Keratinocyte (primary cell): ENCODE measurements at regions not wholly inside any gene's neighbourhood (a gene's known extent, or its start where the extent isn't known, plus 50 kb on each side); places are given as distances from the start of the nearest gene placed in this dataset.

Source experiments
- EZH2 ChIP-seq: IDR thresholded peaks from one replicate; pipeline ENCODE4 v1.6.1; 2012; ENCODE audit warnings: inconsistent platforms, mild to moderate bottlenecking, low read length, moderate library complexity
- TF ChIP-seq, protein P1 (sequence below), 3 experiments: IDR thresholded peaks in 1 of 3; conservative IDR thresholded peaks in 1 of 3; optimal IDR thresholded peaks in 1 of 3; 2 replicates in 2 of 3; 3 replicates in 1 of 3; pipeline versions ENCODE3 to v1.5.1; 2011; ENCODE audit warnings: low read length in 3 of 3, mild to moderate bottlenecking in 3 of 3, moderate library complexity in 2 of 3, control low read depth in 1 of 3, inconsistent platforms in 1 of 3; ENCODE audit not compliant: insufficient read depth in 2 of 3; ENCODE audit errors: extremely low read depth in 1 of 3

DNA sequence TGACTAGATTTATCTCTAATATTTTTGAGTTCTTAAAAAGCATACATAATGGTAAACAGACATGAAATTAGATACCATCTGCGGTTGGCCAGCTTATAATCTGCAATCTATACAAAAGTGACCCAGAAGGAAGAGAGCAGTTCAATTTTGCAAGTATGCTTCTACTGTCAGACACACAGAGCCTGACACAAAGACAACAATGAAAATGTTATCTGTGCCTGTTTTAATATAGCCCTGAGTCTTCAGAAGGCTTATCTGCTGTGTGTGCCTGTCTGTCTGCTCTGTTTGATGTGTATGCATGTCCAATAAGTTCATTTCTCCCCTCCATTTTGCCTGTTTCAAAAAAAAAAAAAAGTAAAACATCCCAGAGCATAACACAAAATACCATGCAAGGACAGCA is 73.3 kb upstream of the FHIP2A start:
- TF ChIP-seq EZH2 = no peak
- TF ChIP-seq, protein P1, sequence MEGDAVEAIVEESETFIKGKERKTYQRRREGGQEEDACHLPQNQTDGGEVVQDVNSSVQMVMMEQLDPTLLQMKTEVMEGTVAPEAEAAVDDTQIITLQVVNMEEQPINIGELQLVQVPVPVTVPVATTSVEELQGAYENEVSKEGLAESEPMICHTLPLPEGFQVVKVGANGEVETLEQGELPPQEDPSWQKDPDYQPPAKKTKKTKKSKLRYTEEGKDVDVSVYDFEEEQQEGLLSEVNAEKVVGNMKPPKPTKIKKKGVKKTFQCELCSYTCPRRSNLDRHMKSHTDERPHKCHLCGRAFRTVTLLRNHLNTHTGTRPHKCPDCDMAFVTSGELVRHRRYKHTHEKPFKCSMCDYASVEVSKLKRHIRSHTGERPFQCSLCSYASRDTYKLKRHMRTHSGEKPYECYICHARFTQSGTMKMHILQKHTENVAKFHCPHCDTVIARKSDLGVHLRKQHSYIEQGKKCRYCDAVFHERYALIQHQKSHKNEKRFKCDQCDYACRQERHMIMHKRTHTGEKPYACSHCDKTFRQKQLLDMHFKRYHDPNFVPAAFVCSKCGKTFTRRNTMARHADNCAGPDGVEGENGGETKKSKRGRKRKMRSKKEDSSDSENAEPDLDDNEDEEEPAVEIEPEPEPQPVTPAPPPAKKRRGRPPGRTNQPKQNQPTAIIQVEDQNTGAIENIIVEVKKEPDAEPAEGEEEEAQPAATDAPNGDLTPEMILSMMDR (optimal IDR thresholded peaks at IDR 0.05 in 1 of 3, IDR thresholded peaks at IDR 0.05 in 1 of 3, conservative IDR thresholded peaks at IDR 0.05 in 1 of 3; ENCODE audit: extremely low read depth in 1 of 3, insufficient read depth in 2 of 3, low read length in 3 of 3) = no peak
